Endodermal cell (in vitro differentiated cells): ENCODE measurements at regions not wholly inside any gene's neighbourhood (a gene's known extent, or its start where the extent isn't known, plus 50 kb on each side); places are given as distances from the start of the nearest gene placed in this dataset.

Experiments
- DNase-seq: peaks from one replicate; pipeline ENCODE4 v3.0.0-alpha.2; 2017
- H3K27ac ChIP-seq: 2 replicates; pipeline ENCODE4 v1.5.1; 2013; ENCODE audit warnings: mild to moderate bottlenecking, low read depth, low read length, moderate library complexity
- H3K27me3 ChIP-seq: 2 replicates; pipeline ENCODE4 v1.6.1; 2013; ENCODE audit warnings: mild to moderate bottlenecking, low read length, moderate library complexity; ENCODE audit not compliant: insufficient read depth, control insufficient read depth, poor library complexity, severe bottlenecking
- H3K36me3 ChIP-seq: 2 replicates; pipeline ENCODE4 v1.7.0; 2013; ENCODE audit warnings: mild to moderate bottlenecking, low read length, moderate library complexity; ENCODE audit not compliant: control insufficient read depth, insufficient read depth
- H3K4me1 ChIP-seq: one replicate; pipeline ENCODE4 v1.7.0; 2013; ENCODE audit warnings: low read length; ENCODE audit not compliant: control insufficient read depth, insufficient read depth
- H3K4me3 ChIP-seq: 2 replicates; pipeline ENCODE4 v1.5.1; 2013; ENCODE audit warnings: mild to moderate bottlenecking, low read length, moderate library complexity
- H3K9ac ChIP-seq: 2 replicates; pipeline ENCODE4 v1.6.1; 2013; ENCODE audit warnings: mild to moderate bottlenecking, low read length, moderate library complexity; ENCODE audit not compliant: poor library complexity, severe bottlenecking; ENCODE audit errors: extremely low read depth
- H3K9me3 ChIP-seq: 2 replicates; pipeline ENCODE4 v1.6.1; 2013; ENCODE audit warnings: mild to moderate bottlenecking, low read length, moderate library complexity; ENCODE audit not compliant: control insufficient read depth
- H3K27ac Mint-ChIP-seq: 2 replicates; pipeline ENCODE4 v1.8.0; 2020; ENCODE audit warnings: mixed read lengths
- H3K27me3 Mint-ChIP-seq: 2 replicates; pipeline ENCODE4 v1.8.0; 2021; ENCODE audit warnings: mild to moderate bottlenecking, mixed read lengths; ENCODE audit not compliant: insufficient read depth
- H3K36me3 Mint-ChIP-seq: 2 replicates; pipeline ENCODE4 v1.8.0; 2020; ENCODE audit warnings: low read depth, mixed read lengths
- H3K4me1 Mint-ChIP-seq: 2 replicates; pipeline ENCODE4 v1.8.0; 2020; ENCODE audit warnings: mixed read lengths
- H3K4me3 Mint-ChIP-seq: 2 replicates; pipeline ENCODE4 v1.8.0; 2020; ENCODE audit warnings: mild to moderate bottlenecking, moderate library complexity, mixed read lengths
- H3K9me3 Mint-ChIP-seq: 2 replicates; pipeline ENCODE4 v1.8.0; 2020; ENCODE audit warnings: mild to moderate bottlenecking, mixed read lengths
- CTCF ChIP-seq: fragments of 200-600 bp; sonication (generic); conservative IDR thresholded peaks from 2 replicates; pipeline ENCODE4 v1.5.0; 2021; ENCODE audit warnings: antibody characterized with exemption, mild to moderate bottlenecking
- WGBS, 2 experiments: methylation state at CpG; one replicate each; pipeline versions ENCODE4 v1.1.5 to v1.1.7; 2013; ENCODE audit warnings: missing lambda C conversion rate in 2 of 2, mixed read lengths in 1 of 2; ENCODE audit not compliant: insufficient coverage in 1 of 2, insufficient read length in 1 of 2; 5-methylcytosine and 5-hydroxymethylcytosine counted together

GRCh38 chr2:188881434-188881833 lies 92.7 kb upstream of the COL3A1 start:
- TF ChIP-seq CTCF: no peak
- WGBS, 2 experiments: 83 to 95% methylated on average over 1 of the region's 1 CpG
- H3K27me3 Mint-ChIP-seq: no peaks in the 10 kb centered on the region

GRCh38 chr2:188884046-188884445 lies 90.1 kb upstream of the COL3A1 start:
- H3K27me3 ChIP-seq: no peaks in the 10 kb centered on the region
- peaks cover 6% of the 10 kb centered on the region for H3K9me3 ChIP-seq
- DNase-seq: no peak
- no peak overlapping the region for H3K9ac ChIP-seq
- Mint-ChIP-seq H3K4me1 (peaks cover 4% of the 10 kb centered on the region), H3K4me3 (no peak overlapping the region), H3K27me3 (no peaks in the 10 kb centered on the region), H3K27ac (no peak overlapping the region), H3K9me3 (no peaks in the 10 kb centered on the region), H3K36me3 (no peaks in the 10 kb centered on the region)
- no peaks in the 10 kb centered on the region for H3K36me3 ChIP-seq
- H3K4me1 ChIP-seq: no peaks in the 10 kb centered on the region
- 100% methylated on average over 1 of the region's 1 CpG; no CpG with 5 or more reads in 1 of the 2 experiments for WGBS, 2 experiments
- no peak overlapping the region for H3K4me3 ChIP-seq
- H3K27ac ChIP-seq: no peak overlapping the region
- TF ChIP-seq CTCF: no peak

More at GRCh38 chr2:188881434-188881833, 92.7 kb upstream of the COL3A1 start:
- no peak for DNase-seq
- no peaks in the 10 kb centered on the region for H3K4me1 ChIP-seq
- H3K27me3 ChIP-seq: no peaks in the 10 kb centered on the region
- H3K36me3 ChIP-seq: no peaks in the 10 kb centered on the region
- Mint-ChIP-seq H3K4me1 (peaks cover 4% of the 10 kb centered on the region), H3K36me3 (no peaks in the 10 kb centered on the region), H3K4me3 (no peak overlapping the region), H3K9me3 (no peaks in the 10 kb centered on the region), H3K27ac (no peak overlapping the region)
- H3K9ac ChIP-seq: no peak overlapping the region
- H3K27ac ChIP-seq: no peak overlapping the region
- H3K4me3 ChIP-seq: no peak overlapping the region
- no peaks in the 10 kb centered on the region for H3K9me3 ChIP-seq

GRCh38 chr2:188884517-188884916 lies 89.7 kb upstream of the COL3A1 start:
- Histone ChIP-seq H3K4me3 (no peak overlapping the region), H3K9me3 (peaks cover 7% of the 10 kb centered on the region), H3K36me3 (no peaks in the 10 kb centered on the region), H3K27me3 (no peaks in the 10 kb centered on the region), H3K9ac (no peak overlapping the region), H3K4me1 (no peaks in the 10 kb centered on the region), H3K27ac (no peak overlapping the region)
- Mint-ChIP-seq H3K4me1 (peaks cover 4% of the 10 kb centered on the region), H3K9me3 (no peaks in the 10 kb centered on the region), H3K36me3 (no peaks in the 10 kb centered on the region), H3K27me3 (no peaks in the 10 kb centered on the region), H3K4me3 (no peak overlapping the region), H3K27ac (no peak overlapping the region)
- no peak for TF ChIP-seq CTCF
- 95% methylated on average over 1 of the region's 3 CpGs; no CpG with 5 or more reads in 1 of the 2 experiments for WGBS, 2 experiments
- DNase-seq: no peak
